GM06990 (cell line): ENCODE measurements at regions not wholly inside any gene's neighbourhood (a gene's known extent, or its start where the extent isn't known, plus 50 kb on each side); places are given as distances from the start of the nearest gene placed in this dataset.
"Not testable (repeated sequence)": the region's sequence is repeated elsewhere in the genome, so short reads cannot be mapped to it uniquely, and the experiment has no call there.

Experiments
- DNase-seq: peaks from one replicate; pipeline ENCODE4 v3.0.0-alpha.2; 2011; ENCODE audit not compliant: insufficient read length; ENCODE audit errors: extremely low read depth
- H3K27me3 ChIP-seq: replicated peaks from 2 replicates; pipeline ENCODE4 v1.6.0; 2011; ENCODE audit warnings: low read length; ENCODE audit not compliant: control insufficient read depth, insufficient read depth
- H3K36me3 ChIP-seq: 2 replicates; pipeline ENCODE4 v1.5.1; 2011; ENCODE audit warnings: low read length; ENCODE audit not compliant: control insufficient read depth, insufficient read depth
- H3K4me3 ChIP-seq: replicated peaks from 2 replicates; pipeline ENCODE4 v1.5.1; 2011; ENCODE audit warnings: low read depth, mild to moderate bottlenecking, control low read depth, low read length
- CTCF ChIP-seq: IDR thresholded peaks from 2 replicates; pipeline ENCODE4 v1.5.1; 2011; ENCODE audit warnings: low read length, control low read depth, mild to moderate bottlenecking, inconsistent platforms; ENCODE audit not compliant: insufficient read depth, poor library complexity, severe bottlenecking

- no peak for TF ChIP-seq CTCF
- no peaks in the 10 kb centered on the region for H3K36me3 ChIP-seq
Measured at GRCh38 chr6:139446768-139447655, 72.6 kb upstream of the CITED2 start.

DNA sequence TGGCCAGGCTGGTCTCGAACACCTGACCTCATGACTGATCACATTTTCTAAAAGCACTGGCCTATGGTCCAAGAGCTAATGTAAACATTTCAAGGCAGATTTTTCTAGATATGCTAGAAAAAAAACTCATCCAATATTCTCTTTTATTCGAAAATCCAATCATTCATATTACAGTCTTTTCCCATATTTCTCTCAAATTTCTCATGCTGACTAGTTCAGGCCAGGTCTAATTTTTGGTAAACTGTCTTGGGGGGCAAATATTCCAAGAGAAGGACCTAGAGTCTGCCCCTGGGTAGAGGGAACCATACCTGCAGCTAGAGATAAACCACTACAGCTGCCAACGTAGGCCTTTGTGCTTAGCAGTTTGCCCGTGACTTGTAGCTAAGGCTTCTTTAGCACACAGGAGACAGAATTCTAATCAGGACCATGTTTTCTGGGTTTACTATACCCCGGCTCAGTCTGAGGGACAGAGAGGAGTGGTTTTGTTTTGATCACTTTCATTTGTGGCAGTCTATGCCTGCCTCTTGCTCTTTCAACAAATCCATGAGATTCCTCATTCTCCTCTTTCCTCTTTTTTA is 71.8 kb upstream of the CITED2 start:
- DNase-seq, result no peak
- TF ChIP-seq CTCF, result no peak
- Histone ChIP-seq H3K27me3 (no peaks in the 10 kb centered on the region), H3K36me3 (no peaks in the 10 kb centered on the region), H3K4me3 (no peak overlapping the region)

More at GRCh38 chr6:139446768-139447655, 72.6 kb upstream of the CITED2 start:
- DNase-seq, result no peak
- H3K27me3 ChIP-seq, result no peaks in the 10 kb centered on the region
- no peak overlapping the region for H3K4me3 ChIP-seq

DNA sequence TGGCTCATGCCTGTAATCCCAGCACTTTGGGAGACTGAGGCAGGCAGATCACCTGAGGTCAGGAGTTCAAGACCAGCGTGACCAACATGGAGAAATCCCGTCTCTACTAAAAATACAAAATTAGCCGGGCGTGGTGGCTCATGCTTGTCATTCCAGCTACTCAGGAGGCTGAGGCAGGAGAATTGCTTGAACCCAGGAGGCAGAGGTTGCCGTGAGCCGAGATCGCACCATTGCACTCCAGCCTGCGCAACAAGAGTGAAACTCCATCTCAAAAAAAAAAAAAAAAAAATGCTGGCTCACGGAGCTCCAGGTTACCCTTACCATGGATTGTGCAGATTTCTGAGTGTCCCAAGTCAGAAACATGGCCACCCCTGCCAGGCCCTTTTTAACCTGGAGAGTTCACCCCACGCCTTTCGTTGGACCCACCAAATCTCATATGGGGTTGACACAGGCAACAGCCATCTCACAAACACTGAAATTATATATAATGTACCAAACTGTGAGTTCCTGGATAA is 69.9 kb upstream of the CITED2 start:
- not testable (repeated sequence) for DNase-seq, H3K36me3 ChIP-seq, H3K27me3 ChIP-seq, H3K4me3 ChIP-seq

DNA sequence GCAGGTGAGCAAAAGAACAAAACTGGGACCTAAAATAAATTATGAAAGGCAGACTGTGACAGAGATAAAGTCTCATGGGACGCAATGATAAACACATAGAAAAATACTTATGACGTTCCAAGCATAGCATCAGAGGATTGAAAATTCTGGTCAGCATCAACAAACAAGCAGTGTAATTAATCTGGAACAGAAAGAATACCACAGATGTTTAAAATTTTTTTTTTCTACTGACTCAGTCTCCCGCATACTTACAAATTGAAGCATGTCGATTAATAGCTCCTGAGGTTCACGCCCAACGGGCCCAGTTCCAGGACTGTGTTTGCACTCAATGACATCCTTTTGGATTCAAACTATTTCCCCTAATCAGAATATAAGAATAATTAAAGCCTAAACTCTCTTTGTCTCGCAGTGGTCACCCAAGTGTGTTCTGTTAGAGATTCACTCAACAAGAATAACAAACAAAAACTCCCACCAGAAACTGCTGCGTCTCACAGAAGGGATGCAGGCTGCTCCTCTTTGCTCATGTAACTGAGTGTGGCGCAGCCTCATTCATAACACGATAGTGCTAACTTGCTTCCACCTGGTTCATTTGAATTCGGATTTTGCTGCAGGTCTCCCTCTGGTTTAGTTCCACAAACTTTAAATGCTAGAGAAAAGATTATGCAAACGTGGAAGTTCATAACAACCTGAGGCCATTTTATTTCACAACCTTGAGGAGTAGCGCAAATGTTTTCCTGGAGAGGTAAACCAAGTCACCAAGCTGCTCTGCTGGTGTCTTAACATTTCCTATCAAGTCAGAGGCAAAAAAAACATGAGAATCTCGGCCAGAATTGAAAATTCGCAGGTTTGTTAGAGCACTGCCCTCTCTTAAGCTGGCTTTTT is 69.0 kb upstream of the CITED2 start:
- TF ChIP-seq CTCF, result no peak
- no peak overlapping the region for H3K4me3 ChIP-seq
- H3K36me3 ChIP-seq, result no peaks in the 10 kb centered on the region
- H3K27me3 ChIP-seq, result no peaks in the 10 kb centered on the region
- no peak for DNase-seq

DNA sequence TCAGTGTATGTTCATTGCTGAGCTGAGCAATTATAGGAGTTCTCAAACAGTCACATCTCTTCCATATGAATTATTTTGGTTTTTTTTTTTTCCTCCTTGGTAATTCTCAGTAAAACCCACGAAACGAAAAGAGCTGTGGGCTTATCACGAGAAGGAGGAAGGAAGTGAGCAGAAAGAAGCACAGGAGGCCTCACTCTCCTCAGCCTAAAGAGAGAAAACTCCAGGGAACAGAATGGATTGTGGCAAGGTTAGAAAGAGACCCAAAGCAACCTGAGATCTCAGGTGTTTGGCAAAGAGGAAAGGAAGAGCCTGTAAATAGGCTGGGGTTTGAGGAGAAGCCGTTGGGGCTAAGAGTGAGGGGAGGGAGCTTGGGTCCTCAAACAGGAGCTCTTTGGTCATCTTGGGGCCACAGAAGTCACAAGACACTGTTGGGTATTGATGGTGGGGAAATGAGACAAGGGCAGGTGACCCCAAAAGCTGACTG is 67.8 kb upstream of the CITED2 start:
- no peak for DNase-seq
- Histone ChIP-seq H3K4me3 (no peak overlapping the region), H3K27me3 (no peaks in the 10 kb centered on the region), H3K36me3 (no peaks in the 10 kb centered on the region)
- TF ChIP-seq CTCF, result no peak
